ENCODE measurements at regions not wholly inside any gene's neighbourhood (a gene's known extent, or its start where the extent isn't known, plus 50 kb on each side); places are given as distances from the start of the nearest gene placed in this dataset.

- TF ChIP-seq CTCF (IDR thresholded peaks at IDR 0.05) = no peak
- no peak for DNase-seq
- H3K27me3 ChIP-seq = no peaks in the 10 kb centered on the region
- H3K9me3 ChIP-seq = no peaks in the 10 kb centered on the region
- intact Hi-C loops (cut with DNase I; ENCODE audit: low total_unique reads) = no loop called here
- no peaks in the 10 kb centered on the region for H3K4me1 ChIP-seq
- H3K36me3 ChIP-seq = no peaks in the 10 kb centered on the region
- no peak overlapping the region for H3K27ac ChIP-seq
- no peak overlapping the region for H3K4me3 ChIP-seq
Observed at GRCh38 chr13:73603646-73604045, 530.6 kb downstream of the KLF12 start.

- no peak for DNase-seq
- intact Hi-C loops (cut with DNase I; ENCODE audit: low total_unique reads) = no loop called here
- no peak for TF ChIP-seq CTCF (IDR thresholded peaks at IDR 0.05)
- no peaks in the 10 kb centered on the region for H3K9me3 ChIP-seq
- no peak overlapping the region for H3K27ac ChIP-seq
- H3K36me3 ChIP-seq = no peaks in the 10 kb centered on the region
- H3K4me1 ChIP-seq = no peaks in the 10 kb centered on the region
- no peak overlapping the region for H3K4me3 ChIP-seq
- no peaks in the 10 kb centered on the region for H3K27me3 ChIP-seq
Observed at GRCh38 chr13:73602295-73602694, 531.9 kb downstream of the KLF12 start.

- Histone ChIP-seq H3K4me3 (no peak overlapping the region), H3K27me3 (no peaks in the 10 kb centered on the region), H3K27ac (no peak overlapping the region), H3K4me1 (no peaks in the 10 kb centered on the region), H3K36me3 (no peaks in the 10 kb centered on the region), H3K9me3 (no peaks in the 10 kb centered on the region)
- no peak for DNase-seq
- intact Hi-C loops (cut with DNase I; ENCODE audit: low total_unique reads) = no loop called here
- TF ChIP-seq CTCF (IDR thresholded peaks at IDR 0.05) = no peak
Observed at GRCh38 chr13:73601708-73602107, 532.5 kb downstream of the KLF12 start.

- no peak for TF ChIP-seq CTCF (IDR thresholded peaks at IDR 0.05)
- no peaks in the 10 kb centered on the region for H3K4me1 ChIP-seq
- no peak for DNase-seq
- no peaks in the 10 kb centered on the region for H3K27me3 ChIP-seq
- no peaks in the 10 kb centered on the region for H3K36me3 ChIP-seq
- intact Hi-C loops (cut with DNase I; ENCODE audit: low total_unique reads) = no loop called here
- no peaks in the 10 kb centered on the region for H3K9me3 ChIP-seq
- H3K27ac ChIP-seq = no peak overlapping the region
- H3K4me3 ChIP-seq = no peak overlapping the region
Observed at GRCh38 chr13:73599232-73600128, 534.7 kb downstream of the KLF12 start.

GRCh38 chr13:73598020-73598712 lies 536.0 kb downstream of the KLF12 start:
- Histone ChIP-seq H3K36me3 (no peaks in the 10 kb centered on the region), H3K4me1 (no peaks in the 10 kb centered on the region), H3K9me3 (no peaks in the 10 kb centered on the region), H3K4me3 (no peak overlapping the region), H3K27me3 (no peaks in the 10 kb centered on the region), H3K27ac (no peak overlapping the region)
- intact Hi-C loops (cut with DNase I; ENCODE audit: low total_unique reads) = no loop called here
- no peak for TF ChIP-seq CTCF (IDR thresholded peaks at IDR 0.05)
- no peak for DNase-seq

Measured in tibial artery (tissue), 4 donors.